OCI-LY3 (cell line): ENCODE measurements at regions not wholly inside any gene's neighbourhood (a gene's known extent, or its start where the extent isn't known, plus 50 kb on each side); places are given as distances from the start of the nearest gene placed in this dataset.

ENCODE experiments used
- H2AFZ ChIP-seq: fragments of 200-600, 300-600 bp; shearing (Covaris generic); 2 replicates; pipeline ENCODE4 v1.6.0; 2014; ENCODE audit warnings: antibody characterized with exemption, low read depth, low read length
- H3K27ac ChIP-seq: fragments of 200-600, 300-600 bp; sonication (generic); 2 replicates; pipeline ENCODE4 v1.5.1; 2014; ENCODE audit warnings: mild to moderate bottlenecking, low read length, moderate library complexity, mixed read lengths
- H3K27me3 ChIP-seq: fragments of 200-600, 300-600 bp; sonication (generic); 2 replicates; pipeline ENCODE4 v1.6.1; 2014; ENCODE audit warnings: low read depth, low read length, mixed read lengths
- H3K36me3 ChIP-seq: fragments of 200-600, 300-600 bp; sonication (generic); replicated peaks from 2 replicates; pipeline ENCODE3; 2014; ENCODE audit warnings: low read depth, low read length, mixed read lengths
- H3K4me1 ChIP-seq: fragments of 300-600, 200-600 bp; sonication (generic); 2 replicates; pipeline ENCODE4 v1.6.1; 2014; ENCODE audit warnings: low read length, mixed read lengths
- H3K4me2 ChIP-seq: fragments of 200-600, 300-600 bp; sonication (generic); 2 replicates; pipeline ENCODE4 v1.6.1; 2014; ENCODE audit warnings: low read length, mixed read lengths
- H3K4me3 ChIP-seq: fragments of 300-600, 200-600 bp; sonication (generic); 2 replicates; pipeline ENCODE4 v1.5.1; 2014; ENCODE audit warnings: antibody characterized with exemption, mild to moderate bottlenecking, low read length, moderate library complexity
- H3K79me2 ChIP-seq: fragments of 300-600, 200-600 bp; shearing (Covaris generic); 2 replicates; pipeline ENCODE4 v1.6.1; 2014; ENCODE audit warnings: mild to moderate bottlenecking, low read length, mixed read lengths
- H3K9ac ChIP-seq: fragments of 300-600, 200-600 bp; shearing (Covaris generic); 2 replicates; pipeline ENCODE4 v1.6.0; 2014; ENCODE audit warnings: mild to moderate bottlenecking, low read length, moderate library complexity
- H3K9me3 ChIP-seq: fragments of 200-600, 300-600 bp; shearing (Covaris generic); 2 replicates; pipeline ENCODE4 v1.6.1; 2014; ENCODE audit warnings: low read length, mixed read lengths; ENCODE audit not compliant: insufficient read depth
- H4K20me1 ChIP-seq: fragments of 200-600, 300-600 bp; sonication (generic); 2 replicates; pipeline ENCODE4 v1.6.1; 2016; ENCODE audit warnings: low read length, mixed read lengths; ENCODE audit not compliant: insufficient read depth
- CTCF ChIP-seq: fragments of 200-600, 300-600 bp; sonication (generic); IDR thresholded peaks from 2 replicates; pipeline ENCODE4 v1.5.1; 2014; ENCODE audit warnings: antibody characterized with exemption, low read length, low read depth
- EZH2phosphoT487 ChIP-seq: fragments of 200-600 bp; shearing (Covaris generic); IDR thresholded peaks from 2 replicates; pipeline ENCODE4 v1.6.1; 2018; ENCODE audit warnings: antibody characterized with exemption, mixed run types, low read depth

- H3K9me3 ChIP-seq = no peaks in the 10 kb centered on the region
- TF ChIP-seq EZH2phosphoT487 (no peak), CTCF (no peak)
- no peaks in the 10 kb centered on the region for H4K20me1 ChIP-seq
- no peak overlapping the region for H3K4me2 ChIP-seq
- no peak overlapping the region for H3K9ac ChIP-seq
- no peak overlapping the region for H3K4me3 ChIP-seq
- no peaks in the 10 kb centered on the region for H3K27me3 ChIP-seq
- no peaks in the 10 kb centered on the region for H3K79me2 ChIP-seq
- H2AFZ ChIP-seq = no peak overlapping the region
- H3K4me1 ChIP-seq = no peaks in the 10 kb centered on the region
- no peak overlapping the region for H3K27ac ChIP-seq
- no peaks in the 10 kb centered on the region for H3K36me3 ChIP-seq
Observed at GRCh38 chr6:148042536-148042935, 300.1 kb upstream of the SASH1 start.

- no peak overlapping the region for H3K9ac ChIP-seq
- H4K20me1 ChIP-seq = no peaks in the 10 kb centered on the region
- H3K27me3 ChIP-seq = no peaks in the 10 kb centered on the region
- no peak overlapping the region for H3K27ac ChIP-seq
- H3K4me2 ChIP-seq = no peak overlapping the region
- H2AFZ ChIP-seq = no peak overlapping the region
- no peak for TF ChIP-seq EZH2phosphoT487
- H3K4me3 ChIP-seq = no peak overlapping the region
- H3K9me3 ChIP-seq = no peaks in the 10 kb centered on the region
- H3K79me2 ChIP-seq = no peaks in the 10 kb centered on the region
- no peaks in the 10 kb centered on the region for H3K36me3 ChIP-seq
- no peaks in the 10 kb centered on the region for H3K4me1 ChIP-seq
Observed at GRCh38 chr6:148044261-148044751, 298.3 kb upstream of the SASH1 start.

GRCh38 chr6:148044921-148045320 is 297.7 kb upstream of the SASH1 start:
- Histone ChIP-seq H3K9me3 (no peaks in the 10 kb centered on the region), H3K27ac (no peak overlapping the region), H3K9ac (no peak overlapping the region), H3K4me2 (no peak overlapping the region), H3K36me3 (no peaks in the 10 kb centered on the region), H4K20me1 (no peaks in the 10 kb centered on the region), H3K4me3 (no peak overlapping the region), H3K79me2 (no peaks in the 10 kb centered on the region), H3K4me1 (no peaks in the 10 kb centered on the region), H2AFZ (no peak overlapping the region), H3K27me3 (no peaks in the 10 kb centered on the region)
- no peak for TF ChIP-seq EZH2phosphoT487
- TF ChIP-seq CTCF = no peak

- H3K9ac ChIP-seq = no peak overlapping the region
- no peak overlapping the region for H3K4me3 ChIP-seq
- no peaks in the 10 kb centered on the region for H4K20me1 ChIP-seq
Observed at GRCh38 chr6:148053209-148053608, 289.4 kb upstream of the SASH1 start.

More at GRCh38 chr6:148053209-148053608, 289.4 kb upstream of the SASH1 start:
- Histone ChIP-seq H3K27ac (no peak overlapping the region), H2AFZ (no peak overlapping the region), H3K9me3 (no peaks in the 10 kb centered on the region), H3K79me2 (no peaks in the 10 kb centered on the region), H3K4me1 (no peaks in the 10 kb centered on the region), H3K4me2 (no peak overlapping the region), H3K36me3 (no peaks in the 10 kb centered on the region), H3K27me3 (no peaks in the 10 kb centered on the region)
- TF ChIP-seq EZH2phosphoT487 (no peak), CTCF (no peak)
